Transverse colon (tissue), 3 donors: ENCODE measurements at regions not wholly inside any gene's neighbourhood (a gene's known extent, or its start where the extent isn't known, plus 50 kb on each side); places are given as distances from the start of the nearest gene placed in this dataset.

Source experiments
- CTCF ChIP-seq, 5 experiments: fragments of 200-600 bp in 3 of 5; fragments of 450-650 bp in 2 of 5; sonication (generic) in 3 of 5; IDR thresholded peaks; 1 replicate in 2 of 5; 2 replicates in 3 of 5; pipeline ENCODE4 v1.5.1; 2016 to 2017; ENCODE audit warnings: antibody characterized with exemption in 5 of 5, inconsistent platforms in 3 of 5, mild to moderate bottlenecking in 2 of 5, moderate library complexity in 1 of 5
- POLR2A ChIP-seq: fragments of 450-650 bp; IDR thresholded peaks from one replicate; pipeline ENCODE4 v1.6.1; 2016; ENCODE audit warnings: antibody characterized with exemption, mild to moderate bottlenecking, moderate library complexity

GRCh38 chr11:79609511-79609910 lies 168.7 kb upstream of the TENM4 start:
- no peak for TF ChIP-seq CTCF (IDR thresholded peaks at IDR 0.05)
- no peak for TF ChIP-seq POLR2A
